Esophagus squamous epithelium (tissue), 4 donors: ENCODE measurements at regions not wholly inside any gene's neighbourhood (a gene's known extent, or its start where the extent isn't known, plus 50 kb on each side); places are given as distances from the start of the nearest gene placed in this dataset.

ENCODE experiments used
- POLR2A ChIP-seq, 4 donors: fragments of 450-650 bp; IDR thresholded peaks; one replicate each; pipeline ENCODE4 v1.6.1; 2017; ENCODE audit warnings: antibody characterized with exemption in 4 of 4, mild to moderate bottlenecking in 4 of 4, moderate library complexity in 3 of 4
- TF ChIP-seq, protein P1 (sequence below), 6 experiments: fragments of 450-650 bp in 4 of 6; fragments of 200-600 bp in 2 of 6; sonication (generic) in 2 of 6; IDR thresholded peaks; one replicate each; pipeline ENCODE4 v1.5.1; 2016 to 2019; ENCODE audit warnings: antibody characterized with exemption in 6 of 6, mild to moderate bottlenecking in 4 of 6, moderate library complexity in 4 of 6

- TF ChIP-seq, protein P1, sequence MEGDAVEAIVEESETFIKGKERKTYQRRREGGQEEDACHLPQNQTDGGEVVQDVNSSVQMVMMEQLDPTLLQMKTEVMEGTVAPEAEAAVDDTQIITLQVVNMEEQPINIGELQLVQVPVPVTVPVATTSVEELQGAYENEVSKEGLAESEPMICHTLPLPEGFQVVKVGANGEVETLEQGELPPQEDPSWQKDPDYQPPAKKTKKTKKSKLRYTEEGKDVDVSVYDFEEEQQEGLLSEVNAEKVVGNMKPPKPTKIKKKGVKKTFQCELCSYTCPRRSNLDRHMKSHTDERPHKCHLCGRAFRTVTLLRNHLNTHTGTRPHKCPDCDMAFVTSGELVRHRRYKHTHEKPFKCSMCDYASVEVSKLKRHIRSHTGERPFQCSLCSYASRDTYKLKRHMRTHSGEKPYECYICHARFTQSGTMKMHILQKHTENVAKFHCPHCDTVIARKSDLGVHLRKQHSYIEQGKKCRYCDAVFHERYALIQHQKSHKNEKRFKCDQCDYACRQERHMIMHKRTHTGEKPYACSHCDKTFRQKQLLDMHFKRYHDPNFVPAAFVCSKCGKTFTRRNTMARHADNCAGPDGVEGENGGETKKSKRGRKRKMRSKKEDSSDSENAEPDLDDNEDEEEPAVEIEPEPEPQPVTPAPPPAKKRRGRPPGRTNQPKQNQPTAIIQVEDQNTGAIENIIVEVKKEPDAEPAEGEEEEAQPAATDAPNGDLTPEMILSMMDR (IDR thresholded peaks at IDR 0.05) = no peak
- no peak for TF ChIP-seq POLR2A (IDR thresholded peaks at IDR 0.05)
Observed at GRCh38 chr14:101178184-101179072, 274.9 kb upstream of the RTL1 start.
